ENCODE measurements at regions not wholly inside any gene's neighbourhood (a gene's known extent, or its start where the extent isn't known, plus 50 kb on each side); places are given as distances from the start of the nearest gene placed in this dataset.
"Not testable (repeated sequence)": the region's sequence is repeated elsewhere in the genome, so short reads cannot be mapped to it uniquely, and the experiment has no call there.

GRCh38 chr6:25125736-25126135, 153.4 kb upstream of the CARMIL1 start:
- DNase-seq, result no peak
- no peaks in the 10 kb centered on the region for H3K36me3 ChIP-seq (replicated peaks; ENCODE audit: control insufficient read depth, insufficient read depth, low read length)
- no peak overlapping the region for H3K4me3 ChIP-seq (ENCODE audit: insufficient read depth, low read depth, low read length)
- H3K27me3 ChIP-seq (ENCODE audit: control insufficient read depth, insufficient read depth, low read length), result no peaks in the 10 kb centered on the region

GRCh38 chr6:25127076-25127837, 151.9 kb upstream of the CARMIL1 start:
- Histone ChIP-seq H3K36me3 (replicated peaks; ENCODE audit: control insufficient read depth, insufficient read depth, low read length) (no peaks in the 10 kb centered on the region), H3K4me3 (ENCODE audit: insufficient read depth, low read depth, low read length) (no peak overlapping the region), H3K27me3 (ENCODE audit: control insufficient read depth, insufficient read depth, low read length) (no peaks in the 10 kb centered on the region)
- no peak for DNase-seq

- Histone ChIP-seq H3K36me3 (replicated peaks; ENCODE audit: control insufficient read depth, insufficient read depth, low read length) (no peaks in the 10 kb centered on the region), H3K4me3 (ENCODE audit: insufficient read depth, low read depth, low read length) (no peak overlapping the region), H3K27me3 (ENCODE audit: control insufficient read depth, insufficient read depth, low read length) (no peaks in the 10 kb centered on the region)
- no peak for DNase-seq
Observed at GRCh38 chr6:25130518-25130917, 148.7 kb upstream of the CARMIL1 start.

- DNase-seq, result no peak
- no peaks in the 10 kb centered on the region for H3K27me3 ChIP-seq (ENCODE audit: control insufficient read depth, insufficient read depth, low read length)
- no peak overlapping the region for H3K4me3 ChIP-seq (ENCODE audit: insufficient read depth, low read depth, low read length)
- no peaks in the 10 kb centered on the region for H3K36me3 ChIP-seq (replicated peaks; ENCODE audit: control insufficient read depth, insufficient read depth, low read length)
Observed at GRCh38 chr6:25132934-25133333, 146.2 kb upstream of the CARMIL1 start.

- Histone ChIP-seq H3K4me3 (ENCODE audit: insufficient read depth, low read depth, low read length) (no peak overlapping the region), H3K27me3 (ENCODE audit: control insufficient read depth, insufficient read depth, low read length) (no peaks in the 10 kb centered on the region), H3K36me3 (replicated peaks; ENCODE audit: control insufficient read depth, insufficient read depth, low read length) (no peaks in the 10 kb centered on the region)
- DNase-seq, result no peak
Observed at GRCh38 chr6:25133568-25133967, 145.6 kb upstream of the CARMIL1 start.

- Histone ChIP-seq H3K36me3 (replicated peaks; ENCODE audit: control insufficient read depth, insufficient read depth, low read length) (no peaks in the 10 kb centered on the region), H3K27me3 (ENCODE audit: control insufficient read depth, insufficient read depth, low read length) (no peaks in the 10 kb centered on the region), H3K4me3 (ENCODE audit: insufficient read depth, low read depth, low read length) (no peak overlapping the region)
- DNase-seq, result no peak
Observed at GRCh38 chr6:25136854-25137253, 142.3 kb upstream of the CARMIL1 start.

- Histone ChIP-seq H3K27me3 (ENCODE audit: control insufficient read depth, insufficient read depth, low read length) (no peaks in the 10 kb centered on the region), H3K4me3 (ENCODE audit: insufficient read depth, low read depth, low read length) (no peak overlapping the region), H3K36me3 (replicated peaks; ENCODE audit: control insufficient read depth, insufficient read depth, low read length) (no peaks in the 10 kb centered on the region)
- no peak for DNase-seq
Observed at GRCh38 chr6:25137480-25137879, 141.7 kb upstream of the CARMIL1 start.

GRCh38 chr6:25137916-25138232, 141.3 kb upstream of the CARMIL1 start:
- Histone ChIP-seq H3K36me3 (replicated peaks; ENCODE audit: control insufficient read depth, insufficient read depth, low read length) (no peaks in the 10 kb centered on the region), H3K4me3 (ENCODE audit: insufficient read depth, low read depth, low read length) (no peak overlapping the region), H3K27me3 (ENCODE audit: control insufficient read depth, insufficient read depth, low read length) (no peaks in the 10 kb centered on the region)
- DNase-seq, result no peak

- Histone ChIP-seq H3K4me3 (ENCODE audit: insufficient read depth, low read depth, low read length) (no peak overlapping the region), H3K36me3 (replicated peaks; ENCODE audit: control insufficient read depth, insufficient read depth, low read length) (no peaks in the 10 kb centered on the region), H3K27me3 (ENCODE audit: control insufficient read depth, insufficient read depth, low read length) (no peaks in the 10 kb centered on the region)
- DNase-seq, result no peak
Observed at GRCh38 chr6:25138233-25138933, 140.8 kb upstream of the CARMIL1 start.

GRCh38 chr6:25138934-25139415, 140.2 kb upstream of the CARMIL1 start:
- Histone ChIP-seq H3K27me3 (ENCODE audit: control insufficient read depth, insufficient read depth, low read length) (no peaks in the 10 kb centered on the region), H3K4me3 (ENCODE audit: insufficient read depth, low read depth, low read length) (no peak overlapping the region), H3K36me3 (replicated peaks; ENCODE audit: control insufficient read depth, insufficient read depth, low read length) (no peaks in the 10 kb centered on the region)
- DNase-seq, result no peak

- DNase-seq; H3K27me3 ChIP-seq (ENCODE audit: control insufficient read depth, insufficient read depth, low read length); H3K4me3 ChIP-seq (ENCODE audit: insufficient read depth, low read depth, low read length); H3K36me3 ChIP-seq (replicated peaks; ENCODE audit: control insufficient read depth, insufficient read depth, low read length): not testable (repeated sequence)
Observed at GRCh38 chr6:25139608-25140007, 139.6 kb upstream of the CARMIL1 start.

GRCh38 chr6:25142506-25142905, 136.7 kb upstream of the CARMIL1 start:
- no peak for DNase-seq
- no peak overlapping the region for H3K4me3 ChIP-seq (ENCODE audit: insufficient read depth, low read depth, low read length)
- H3K36me3 ChIP-seq (replicated peaks; ENCODE audit: control insufficient read depth, insufficient read depth, low read length), result no peaks in the 10 kb centered on the region
- no peaks in the 10 kb centered on the region for H3K27me3 ChIP-seq (ENCODE audit: control insufficient read depth, insufficient read depth, low read length)

- DNase-seq, result no peak
- H3K27me3 ChIP-seq (ENCODE audit: control insufficient read depth, insufficient read depth, low read length), result no peaks in the 10 kb centered on the region
- H3K4me3 ChIP-seq (ENCODE audit: insufficient read depth, low read depth, low read length), result no peak overlapping the region
- no peaks in the 10 kb centered on the region for H3K36me3 ChIP-seq (replicated peaks; ENCODE audit: control insufficient read depth, insufficient read depth, low read length)
Observed at GRCh38 chr6:25144919-25145318, 134.3 kb upstream of the CARMIL1 start.

- Histone ChIP-seq H3K27me3 (ENCODE audit: control insufficient read depth, insufficient read depth, low read length) (no peaks in the 10 kb centered on the region), H3K4me3 (ENCODE audit: insufficient read depth, low read depth, low read length) (no peak overlapping the region), H3K36me3 (replicated peaks; ENCODE audit: control insufficient read depth, insufficient read depth, low read length) (no peaks in the 10 kb centered on the region)
- no peak for DNase-seq
Observed at GRCh38 chr6:25147223-25147622, 132.0 kb upstream of the CARMIL1 start.

- no peaks in the 10 kb centered on the region for H3K27me3 ChIP-seq (ENCODE audit: control insufficient read depth, insufficient read depth, low read length)
- DNase-seq, result no peak
- H3K4me3 ChIP-seq (ENCODE audit: insufficient read depth, low read depth, low read length), result no peak overlapping the region
- no peaks in the 10 kb centered on the region for H3K36me3 ChIP-seq (replicated peaks; ENCODE audit: control insufficient read depth, insufficient read depth, low read length)
Observed at GRCh38 chr6:25150031-25150430, 129.1 kb upstream of the CARMIL1 start.
